Loucy (cell line): ENCODE measurements at regions not wholly inside any gene's neighbourhood (a gene's known extent, or its start where the extent isn't known, plus 50 kb on each side); places are given as distances from the start of the nearest gene placed in this dataset.

Experiments
- H2AFZ ChIP-seq: fragments of 200-600 bp; sonication (generic); 2 replicates; pipeline ENCODE4 v1.6.0; 2016; ENCODE audit warnings: antibody characterized with exemption, mild to moderate bottlenecking, low read length, moderate library complexity
- H3F3A ChIP-seq: fragments of 200-600 bp; 2 replicates; pipeline ENCODE4 v1.6.0; 2016; ENCODE audit warnings: antibody characterized with exemption, low read depth, mild to moderate bottlenecking
- H3K27me3 ChIP-seq: fragments of 200-600 bp; sonication (generic); 2 replicates; pipeline ENCODE4 v1.6.1; 2014; ENCODE audit warnings: low read length, mild to moderate bottlenecking; ENCODE audit not compliant: insufficient read depth, poor library complexity, severe bottlenecking
- H3K36me3 ChIP-seq: fragments of 200-600 bp; sonication (generic); 2 replicates; pipeline ENCODE4 v1.6.1; 2016; ENCODE audit warnings: low read length; ENCODE audit not compliant: insufficient read depth
- H3K4me1 ChIP-seq: fragments of 200-600 bp; sonication (generic); 2 replicates; pipeline ENCODE4 v1.5.1; 2014; ENCODE audit warnings: low read length, mild to moderate bottlenecking; ENCODE audit not compliant: insufficient read depth, poor library complexity, severe bottlenecking
- H3K4me2 ChIP-seq: fragments of 200-600 bp; sonication (generic); 2 replicates; pipeline ENCODE4 v1.6.0; 2014; ENCODE audit warnings: antibody characterized with exemption, low read length, low read depth, mild to moderate bottlenecking; ENCODE audit not compliant: poor library complexity, severe bottlenecking
- H3K4me3 ChIP-seq: fragments of 200-600 bp; sonication (generic); 2 replicates; pipeline ENCODE4 v1.5.1; 2014; ENCODE audit warnings: low read length, mild to moderate bottlenecking, mixed read lengths; ENCODE audit not compliant: poor library complexity, severe bottlenecking
- H3K79me2 ChIP-seq: fragments of 200-600 bp; sonication (generic); 2 replicates; pipeline ENCODE4 v1.6.1; 2014; ENCODE audit warnings: low read length; ENCODE audit not compliant: insufficient read depth
- H3K9ac ChIP-seq: fragments of 200-600 bp; sonication (generic); 2 replicates; pipeline ENCODE4 v1.6.0; 2014; ENCODE audit warnings: mild to moderate bottlenecking, low read depth, low read length, moderate library complexity; ENCODE audit not compliant: poor library complexity, severe bottlenecking
- H3K9me2 ChIP-seq: fragments of 200-600 bp; sonication (generic); replicated peaks from 2 replicates; pipeline ENCODE4 v1.6.1; 2016; ENCODE audit warnings: low read depth, low read length, mixed read lengths
- H3K9me3 ChIP-seq: fragments of 200-600 bp; sonication (generic); 2 replicates; pipeline ENCODE4 v1.6.1; 2014; ENCODE audit warnings: mild to moderate bottlenecking, antibody characterized with exemption, low read length, low read depth; ENCODE audit not compliant: insufficient read depth
- H4K20me1 ChIP-seq: fragments of 200-600 bp; sonication (generic); 2 replicates; pipeline ENCODE4 v1.6.0; 2014; ENCODE audit warnings: antibody characterized with exemption, low read length, mild to moderate bottlenecking; ENCODE audit not compliant: insufficient read depth, poor library complexity, severe bottlenecking
- EZH2phosphoT487 ChIP-seq: fragments of 200-600 bp; IDR thresholded peaks from 2 replicates; pipeline ENCODE4 v1.6.1; 2018; ENCODE audit warnings: antibody characterized with exemption, mild to moderate bottlenecking, moderate library complexity, borderline replicate concordance
- TF ChIP-seq, protein P1 (sequence below): fragments of 200-600 bp; sonication (generic); conservative IDR thresholded peaks from 2 replicates; pipeline ENCODE4 v1.5.1; 2014; ENCODE audit warnings: mild to moderate bottlenecking, antibody characterized with exemption, low read length

DNA sequence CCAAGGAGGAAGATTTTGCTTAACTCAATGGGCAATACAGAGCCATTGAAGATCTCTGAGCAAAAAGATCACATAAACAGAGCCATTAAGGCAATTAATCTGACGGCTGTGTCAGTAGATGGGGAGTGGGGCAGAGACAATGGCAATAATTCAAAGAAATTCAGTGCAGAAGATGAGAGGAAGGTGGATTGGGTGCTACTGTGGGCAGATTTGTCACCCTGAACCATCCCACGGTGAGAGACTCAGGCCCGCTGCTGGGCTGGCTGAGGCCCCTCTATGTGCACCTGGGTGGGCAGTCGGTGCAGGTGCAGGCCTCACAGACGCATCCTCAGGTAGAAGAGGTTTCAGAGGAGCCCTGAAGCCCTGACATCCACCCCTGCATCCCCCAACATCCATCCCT lies 458.6 kb downstream of the EIPR1 start:
- Histone ChIP-seq H3K4me2 (no peak overlapping the region), H4K20me1 (no peaks in the 10 kb centered on the region), H2AFZ (no peak overlapping the region), H3K27me3 (no peaks in the 10 kb centered on the region), H3F3A (no peaks in the 10 kb centered on the region), H3K36me3 (no peaks in the 10 kb centered on the region), H3K4me3 (no peak overlapping the region), H3K79me2 (no peaks in the 10 kb centered on the region), H3K4me1 (no peaks in the 10 kb centered on the region), H3K9me3 (no peaks in the 10 kb centered on the region), H3K9ac (no peak overlapping the region), H3K9me2 (no peaks in the 10 kb centered on the region)
- TF ChIP-seq, protein P1, sequence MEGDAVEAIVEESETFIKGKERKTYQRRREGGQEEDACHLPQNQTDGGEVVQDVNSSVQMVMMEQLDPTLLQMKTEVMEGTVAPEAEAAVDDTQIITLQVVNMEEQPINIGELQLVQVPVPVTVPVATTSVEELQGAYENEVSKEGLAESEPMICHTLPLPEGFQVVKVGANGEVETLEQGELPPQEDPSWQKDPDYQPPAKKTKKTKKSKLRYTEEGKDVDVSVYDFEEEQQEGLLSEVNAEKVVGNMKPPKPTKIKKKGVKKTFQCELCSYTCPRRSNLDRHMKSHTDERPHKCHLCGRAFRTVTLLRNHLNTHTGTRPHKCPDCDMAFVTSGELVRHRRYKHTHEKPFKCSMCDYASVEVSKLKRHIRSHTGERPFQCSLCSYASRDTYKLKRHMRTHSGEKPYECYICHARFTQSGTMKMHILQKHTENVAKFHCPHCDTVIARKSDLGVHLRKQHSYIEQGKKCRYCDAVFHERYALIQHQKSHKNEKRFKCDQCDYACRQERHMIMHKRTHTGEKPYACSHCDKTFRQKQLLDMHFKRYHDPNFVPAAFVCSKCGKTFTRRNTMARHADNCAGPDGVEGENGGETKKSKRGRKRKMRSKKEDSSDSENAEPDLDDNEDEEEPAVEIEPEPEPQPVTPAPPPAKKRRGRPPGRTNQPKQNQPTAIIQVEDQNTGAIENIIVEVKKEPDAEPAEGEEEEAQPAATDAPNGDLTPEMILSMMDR = no peak
- TF ChIP-seq EZH2phosphoT487 = no peak

DNA sequence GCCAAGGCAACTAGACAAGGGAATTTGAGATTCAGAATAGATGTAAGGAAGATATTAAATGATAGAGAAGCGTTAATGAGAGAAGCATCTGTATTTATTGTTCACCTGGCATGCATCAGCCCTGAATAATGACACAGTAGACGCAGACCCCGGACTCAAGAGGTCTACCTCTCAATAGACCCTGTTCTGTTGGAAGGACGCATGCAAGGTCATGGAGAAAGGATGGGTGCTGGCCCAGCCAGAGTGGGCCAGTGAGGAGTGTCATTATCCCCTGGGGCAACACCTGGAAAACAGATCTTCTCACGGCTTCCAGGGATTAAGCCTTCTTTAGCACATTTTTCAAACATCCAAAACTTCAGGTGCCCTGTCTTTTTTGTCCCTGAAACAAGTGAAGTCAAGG lies 461.0 kb downstream of the EIPR1 start:
- Histone ChIP-seq H3K4me1 (no peaks in the 10 kb centered on the region), H3K9me2 (no peaks in the 10 kb centered on the region), H3K79me2 (no peaks in the 10 kb centered on the region), H3K4me2 (no peak overlapping the region), H3F3A (no peaks in the 10 kb centered on the region), H3K27me3 (no peaks in the 10 kb centered on the region), H3K9ac (no peak overlapping the region), H3K9me3 (no peaks in the 10 kb centered on the region), H3K4me3 (no peak overlapping the region), H4K20me1 (no peaks in the 10 kb centered on the region), H2AFZ (no peak overlapping the region), H3K36me3 (no peaks in the 10 kb centered on the region)
- TF ChIP-seq, protein P1 = no peak
- TF ChIP-seq EZH2phosphoT487 = no peak

DNA sequence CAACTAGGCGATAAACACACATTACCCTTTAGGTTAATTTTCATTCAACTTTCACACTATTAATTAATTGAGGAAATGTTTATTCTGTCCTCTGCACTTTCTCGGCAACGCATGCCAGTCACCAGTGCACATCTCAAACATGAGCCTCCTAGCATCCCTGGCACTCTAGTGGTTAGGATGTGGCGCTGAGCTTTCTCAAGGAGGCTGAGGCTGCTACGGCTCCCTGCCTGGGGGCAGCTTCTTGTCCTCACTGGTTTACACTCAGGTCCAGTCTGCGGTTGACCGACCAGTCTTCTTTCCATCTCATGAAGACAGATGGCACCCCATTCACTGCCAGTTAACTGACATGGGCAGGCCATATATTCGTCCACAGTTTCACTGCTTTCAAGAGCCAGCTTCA lies 463.4 kb downstream of the EIPR1 start:
- Histone ChIP-seq H3K9me3 (peaks cover 3% of the 10 kb centered on the region; the same call in 1 of the 2 replicates), H3K9ac (no peak overlapping the region), H3K4me2 (no peak overlapping the region), H4K20me1 (no peaks in the 10 kb centered on the region), H3K27me3 (no peaks in the 10 kb centered on the region), H3K9me2 (no peaks in the 10 kb centered on the region), H2AFZ (no peak overlapping the region), H3K79me2 (no peaks in the 10 kb centered on the region), H3F3A (no peaks in the 10 kb centered on the region), H3K36me3 (no peaks in the 10 kb centered on the region), H3K4me1 (no peaks in the 10 kb centered on the region), H3K4me3 (no peak overlapping the region)
- no peak for TF ChIP-seq EZH2phosphoT487
- TF ChIP-seq, protein P1 = no peak
